Heart left ventricle (tissue), 16 donors: ENCODE measurements at regions not wholly inside any gene's neighbourhood (a gene's known extent, or its start where the extent isn't known, plus 50 kb on each side); places are given as distances from the start of the nearest gene placed in this dataset.

Experiments used
- ATAC-seq, 4 donors: fragments of 200-7000 bp; cut with Tn5 transposase; one replicate each; pipeline ENCODE4 v1.9.1; 2020 to 2022; ENCODE audit warnings: moderate library complexity in 4 of 4, mild to moderate bottlenecking in 3 of 4, moderate number of reproducible peaks in 1 of 4
- DNase-seq, 5 donors: peaks; one replicate each; pipeline ENCODE4 v3.0.0-alpha.2; 2020
- H3K27ac ChIP-seq, 12 donors: fragments of 200-600 bp; sonication (generic) in 4 of 12; one replicate each; pipeline versions ENCODE4 v1.5.0 to v1.8.0; 2016 to 2022; ENCODE audit warnings: mild to moderate bottlenecking in 2 of 12
- H3K27me3 ChIP-seq, 9 donors: fragments of 200-600 bp; sonication (generic) in 2 of 9; one replicate each; pipeline versions ENCODE4 v1.5.1 to v1.8.0; 2016 to 2022; ENCODE audit warnings: mild to moderate bottlenecking in 3 of 9
- H3K36me3 ChIP-seq, 9 donors: fragments of 200-600 bp; sonication (generic) in 2 of 9; one replicate each; pipeline versions ENCODE4 v1.5.0 to v1.8.0; 2018 to 2022; ENCODE audit warnings: mild to moderate bottlenecking in 2 of 9
- H3K4me1 ChIP-seq, 12 donors: fragments of 200-600 bp; sonication (generic) in 4 of 12; one replicate each; pipeline versions ENCODE4 v1.5.0 to v1.8.0; 2016 to 2022; ENCODE audit warnings: mild to moderate bottlenecking in 3 of 12
- H3K4me3 ChIP-seq, 12 donors: fragments of 200-600 bp; sonication (generic) in 4 of 12; one replicate each; pipeline versions ENCODE4 v1.5.0 to v1.8.0; 2017 to 2022; ENCODE audit warnings: mild to moderate bottlenecking in 9 of 12, moderate library complexity in 4 of 12
- H3K9me3 ChIP-seq, 12 donors: fragments of 200-600 bp; sonication (generic) in 4 of 12; one replicate each; pipeline versions ENCODE4 v1.5.0 to v1.8.0; 2016 to 2022; ENCODE audit warnings: mild to moderate bottlenecking in 1 of 12
- POLR2A ChIP-seq, 2 donors: fragments of 450-650 bp; IDR thresholded peaks; one replicate each; pipeline ENCODE4 v1.6.1; 2017; ENCODE audit warnings: antibody characterized with exemption in 2 of 2, mild to moderate bottlenecking in 2 of 2, moderate library complexity in 2 of 2
- WGBS, 4 donors: extraction: QIAGEN DNeasy Blood & Tissue Kit in 2 of 4; methylation state at CpG; one replicate each; pipeline versions ENCODE4 v1.1.5 to v1.1.7; 2013 to 2018; 5-methylcytosine and 5-hydroxymethylcytosine counted together
- intact Hi-C, 10 donors: fragments of 100-400 bp; cut with DNase I; formaldehyde crosslinking; loops; one replicate each; pipeline versions ENCODE4 v1.11.1 to v1.14.2; 2022
- TF ChIP-seq, protein P1 (sequence below), 12 donors: fragments of 200-600 bp; sonication (generic) in 4 of 12; IDR thresholded peaks; one replicate each; pipeline versions ENCODE4 v1.5.0 to v1.8.0; 2018 to 2022; ENCODE audit warnings: antibody characterized with exemption in 12 of 12, mild to moderate bottlenecking in 5 of 12
- donor health status: ischemic (EF 13 %, LVEDD 7.1; RV severe dilation, severe dysfunction).
- donor health status: healthy with polysubstance abuse.
- donor health status: DM: no; HTN: yes; CAD: no.
- donor health status: DM: no; HTN: no; CAD: no.
- donor health status: ischemic (EF 25% LVEDD 6.9; RV normal size, moderate dysfunction).
- donor health status: ischemic (EF 25% LVEDD 5.7; RV mildly dilated, moderate dysfunction).
- donor health status: healthy.
- donor health status: DM: yes; HTN: yes; CAD: no.
- donor health status: ischemic (EF 35%, LVEDD 5.7; RV mildly dilated, moderate dysfunction).
- donor health status: nonischemic (EF 11% LVEDD 7.7; RV severe dilation, severe dysfunction).
- donor health status: DM: yes; HTN: yes; CAD: no.
- donor health status: PGD.
- donor health status: ischemic (EF 29% LVEDD 5.4; RV normal size, mild dysfunction).
- donor health status: nonischemic (EF 23%, LVEDD 6.1; RV moderate dilation, normal function).

- intact Hi-C loops = no loop called here
- DNase-seq = no peak
- H3K27ac ChIP-seq = peak overlapping the region in 1 of 12 donors; percentile 5
- no peaks in the 10 kb centered on the region for H3K27me3 ChIP-seq
- WGBS, 4 donors = 61 to 71% (median 66%) methylated on average over 4 of the region's 4 CpGs
- no peaks in the 10 kb centered on the region for H3K36me3 ChIP-seq
- TF ChIP-seq, protein P1, sequence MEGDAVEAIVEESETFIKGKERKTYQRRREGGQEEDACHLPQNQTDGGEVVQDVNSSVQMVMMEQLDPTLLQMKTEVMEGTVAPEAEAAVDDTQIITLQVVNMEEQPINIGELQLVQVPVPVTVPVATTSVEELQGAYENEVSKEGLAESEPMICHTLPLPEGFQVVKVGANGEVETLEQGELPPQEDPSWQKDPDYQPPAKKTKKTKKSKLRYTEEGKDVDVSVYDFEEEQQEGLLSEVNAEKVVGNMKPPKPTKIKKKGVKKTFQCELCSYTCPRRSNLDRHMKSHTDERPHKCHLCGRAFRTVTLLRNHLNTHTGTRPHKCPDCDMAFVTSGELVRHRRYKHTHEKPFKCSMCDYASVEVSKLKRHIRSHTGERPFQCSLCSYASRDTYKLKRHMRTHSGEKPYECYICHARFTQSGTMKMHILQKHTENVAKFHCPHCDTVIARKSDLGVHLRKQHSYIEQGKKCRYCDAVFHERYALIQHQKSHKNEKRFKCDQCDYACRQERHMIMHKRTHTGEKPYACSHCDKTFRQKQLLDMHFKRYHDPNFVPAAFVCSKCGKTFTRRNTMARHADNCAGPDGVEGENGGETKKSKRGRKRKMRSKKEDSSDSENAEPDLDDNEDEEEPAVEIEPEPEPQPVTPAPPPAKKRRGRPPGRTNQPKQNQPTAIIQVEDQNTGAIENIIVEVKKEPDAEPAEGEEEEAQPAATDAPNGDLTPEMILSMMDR (IDR thresholded peaks at IDR 0.05) = no peak
- no peak for TF ChIP-seq POLR2A (IDR thresholded peaks at IDR 0.05)
- no peak for ATAC-seq
- no peak overlapping the region for H3K4me3 ChIP-seq
- no peaks in the 10 kb centered on the region for H3K9me3 ChIP-seq
- H3K4me1 ChIP-seq = no peaks in the 10 kb centered on the region
Measured at GRCh38 chr5:68994645-68995044, 99.2 kb upstream of the SLC30A5 start.

GRCh38 chr5:68995845-68996545 is 97.8 kb upstream of the SLC30A5 start:
- Histone ChIP-seq H3K4me1 (no peaks in the 10 kb centered on the region), H3K9me3 (no peaks in the 10 kb centered on the region), H3K27ac (no peak overlapping the region), H3K4me3 (no peak overlapping the region), H3K36me3 (no peaks in the 10 kb centered on the region), H3K27me3 (no peaks in the 10 kb centered on the region)
- ATAC-seq (no peak), DNase-seq (no peak)
- intact Hi-C loops = no loop called here
- TF ChIP-seq, protein P1 (IDR thresholded peaks at IDR 0.05) = no peak
- no peak for TF ChIP-seq POLR2A (IDR thresholded peaks at IDR 0.05)
- 76 to 81% (median 78%) methylated on average over 11 of the region's 11 CpGs for WGBS, 4 donors

GRCh38 chr5:68999181-68999580 is 94.6 kb upstream of the SLC30A5 start:
- DNase-seq (no peak), ATAC-seq (no peak)
- Histone ChIP-seq H3K9me3 (no peaks in the 10 kb centered on the region), H3K36me3 (no peaks in the 10 kb centered on the region), H3K4me3 (no peak overlapping the region), H3K27ac (no peak overlapping the region), H3K4me1 (no peaks in the 10 kb centered on the region), H3K27me3 (no peaks in the 10 kb centered on the region)
- WGBS, 4 donors = 92 to 97% (median 95%) methylated on average over 3 of the region's 3 CpGs
- TF ChIP-seq POLR2A (IDR thresholded peaks at IDR 0.05) = no peak
- TF ChIP-seq, protein P1 (IDR thresholded peaks at IDR 0.05) = no peak
- intact Hi-C loops = no loop called here

- ATAC-seq (no peak), DNase-seq (no peak)
- Histone ChIP-seq H3K27me3 (no peaks in the 10 kb centered on the region), H3K9me3 (no peaks in the 10 kb centered on the region), H3K4me1 (no peaks in the 10 kb centered on the region), H3K27ac (no peak overlapping the region), H3K4me3 (no peak overlapping the region), H3K36me3 (no peaks in the 10 kb centered on the region)
- 83 to 92% (median 90%) methylated on average over 5 of the region's 5 CpGs for WGBS, 4 donors
- no peak for TF ChIP-seq POLR2A (IDR thresholded peaks at IDR 0.05)
- TF ChIP-seq, protein P1 (IDR thresholded peaks at IDR 0.05) = no peak
- intact Hi-C loops = no loop called here
Measured at GRCh38 chr5:69000216-69000919, 93.4 kb upstream of the SLC30A5 start.
